GM12878 (cell line): ENCODE measurements at regions not wholly inside any gene's neighbourhood (a gene's known extent, or its start where the extent isn't known, plus 50 kb on each side); places are given as distances from the start of the nearest gene placed in this dataset.

Experiments
- ATAC-seq: fragments of 200-7000 bp; cut with Tn5 transposase; 3 replicates; pipeline ENCODE4 v1.9.1; 2020; ENCODE audit warnings: mild to moderate bottlenecking, moderate library complexity
- BruUV-seq: library from RNA; stranded (reverse); fragments of 400-500 nt; replicated peaks from 2 replicates; lab custom pipeline; 2021; lab: Mats Ljungman, UMichigan
- CTCF ChIA-PET: fragments of 300-600 bp; sonication (Branson Sonifier 250); formaldehyde crosslinking; extraction: SDS; loops from one replicate; lab custom pipeline; 2021; ENCODE audit warnings: inconsistent platforms; lab: Yijun Ruan, JAX
- POLR2A ChIA-PET: fragments of 350-600 bp; formaldehyde crosslinking; extraction: SDS; loops from one replicate; lab custom pipeline; 2021; ENCODE audit warnings: inconsistent platforms; lab: Charles Lee
- RAD21 ChIA-PET: fragments of 300-600 bp; sonication (Branson Sonifier 250); formaldehyde crosslinking; loops from one replicate; lab custom pipeline; 2023; ENCODE audit warnings: antibody characterized with exemption; ENCODE audit not compliant: unreplicated experiment; lab: Charles Lee
- SMC1A ChIA-PET: fragments of 300-600 bp; sonication (Branson Sonifier 250); formaldehyde crosslinking; loops from one replicate; lab custom pipeline; 2023; ENCODE audit not compliant: unreplicated experiment, uncharacterized antibody; lab: Charles Lee
- DNase-seq: peaks from one replicate; pipeline ENCODE4 v3.0.0-alpha.2; 2011; ENCODE audit warnings: low read depth, low spot score
- FAIRE-seq: peaks from 3 replicates; lab custom pipeline; 2011; peaks lifted over from hg19 to GRCh38; lab: Jason Lieb, UNC
- H2AFZ ChIP-seq: 2 replicates; pipeline ENCODE4 v1.6.0; 2011; ENCODE audit warnings: low read depth, low read length, control low read depth; ENCODE audit not compliant: control insufficient read depth
- H3K27ac ChIP-seq: 2 replicates; pipeline ENCODE4 v1.5.1; 2011; ENCODE audit warnings: control low read depth; ENCODE audit not compliant: control insufficient read depth, insufficient read depth
- H3K27me3 ChIP-seq, 2 experiments: replicated peaks in 1 of 2; 2 replicates each; pipeline versions ENCODE4 v1.6.0 to v1.6.1; 2011; ENCODE audit warnings: low read length in 1 of 2; ENCODE audit not compliant: control insufficient read depth in 2 of 2, insufficient read depth in 2 of 2
- H3K36me3 ChIP-seq, 2 experiments: 2 replicates each; pipeline ENCODE4 v1.5.1; 2011; ENCODE audit warnings: low read length in 1 of 2; ENCODE audit not compliant: control insufficient read depth in 2 of 2, insufficient read depth in 2 of 2
- H3K4me1 ChIP-seq: 2 replicates; pipeline ENCODE4 v1.6.1; 2011; ENCODE audit warnings: mild to moderate bottlenecking, low read length, moderate library complexity, mixed read lengths; ENCODE audit not compliant: control insufficient read depth, insufficient read depth
- H3K4me2 ChIP-seq: 2 replicates; pipeline ENCODE4 v1.6.0; 2011; ENCODE audit warnings: control low read depth; ENCODE audit not compliant: control insufficient read depth, insufficient read depth
- H3K4me3 ChIP-seq: fragments of 200-600 bp; sonication (generic); 2 replicates; pipeline ENCODE4 v1.5.1; 2016
- H3K79me2 ChIP-seq: 2 replicates; pipeline ENCODE4 v1.6.0; 2011; ENCODE audit warnings: low read length; ENCODE audit not compliant: control insufficient read depth, insufficient read depth
- H3K9ac ChIP-seq: 2 replicates; pipeline ENCODE4 v1.8.0; 2011; ENCODE audit warnings: low read length, control low read depth, mixed read lengths; ENCODE audit not compliant: control insufficient read depth, insufficient read depth
- H3K9me3 ChIP-seq: replicated peaks from 3 replicates; pipeline ENCODE4 v1.5.1; 2011; ENCODE audit warnings: mild to moderate bottlenecking, low read length; ENCODE audit not compliant: control insufficient read depth, insufficient read depth
- H4K20me1 ChIP-seq: 2 replicates; pipeline ENCODE4 v1.6.0; 2011; ENCODE audit not compliant: control insufficient read depth, insufficient read depth
- MAX ChIP-seq: IDR thresholded peaks from 2 replicates; pipeline ENCODE4 v1.6.1; 2012; ENCODE audit warnings: low read depth, low read length, improper control_type of control experiment
- PBX3 ChIP-seq: IDR thresholded peaks from 2 replicates; pipeline ENCODE4 v1.6.1; 2011; ENCODE audit warnings: mild to moderate bottlenecking, low read depth, low read length, moderate library complexity; ENCODE audit not compliant: insufficient replicate concordance
- RB1 ChIP-seq: fragments of 450-650 bp; formaldehyde crosslinking; IDR thresholded peaks from 2 replicates; pipeline ENCODE4 v1.6.1; 2017; ENCODE audit warnings: mild to moderate bottlenecking, borderline replicate concordance
- YBX1 ChIP-seq: fragments of 450-650 bp; IDR thresholded peaks from 2 replicates; pipeline ENCODE4 v1.6.1; 2016; ENCODE audit warnings: antibody characterized with exemption
- ZSCAN29 ChIP-seq: fragments of 450-650 bp; IDR thresholded peaks from 2 replicates; pipeline ENCODE4 v1.6.1; 2017; ENCODE audit warnings: mild to moderate bottlenecking, moderate library complexity
- WGBS: methylation state at CpG from one replicate; pipeline ENCODE4 v1.1.6; 2016; ENCODE audit warnings: low lambda C conversion rate; ENCODE audit not compliant: insufficient replicate concordance, insufficient coverage; ENCODE audit errors: missing lambda C conversion rate; 5-methylcytosine and 5-hydroxymethylcytosine counted together
- in situ Hi-C: fragments of 300-500 bp; cut with MboI; formaldehyde crosslinking; loops from 9 replicates; pipeline ENCODE4 v1.14.3; 2018; ENCODE audit warnings: mixed read lengths
- intact Hi-C: fragments of 100-400 bp; cut with micrococcal nuclease; formaldehyde crosslinking; loops from one replicate; pipeline ENCODE4 v1.14.2; 2022; ENCODE audit not compliant: unreplicated experiment

GRCh38 chr14:31943217-31943799 is 133.8 kb upstream of the ARHGAP5 start:
- ChIA-PET SMC1A (interaction anchor here (0.7 to 1.1 kb wide), 2 partner anchors 17 to 79 kb away, joined by 3 read pairs; no protein-coding TSS in a partner anchor), CTCF (interaction anchor here (0.6 to 1.9 kb wide), 2 partner anchors 8 to 316 kb away, joined by 3 to 4 read pairs; no protein-coding TSS in a partner anchor), RAD21 (no interaction called here), POLR2A (no interaction called here)
- intact Hi-C loops (no loop called here), in situ Hi-C loops (no loop called here)
- Histone ChIP-seq H4K20me1 (no peaks in the 10 kb centered on the region), H3K9me3 (no peaks in the 10 kb centered on the region), H3K4me1 (peaks cover 6% of the 10 kb centered on the region; the same call in 1 of the 2 replicates), H3K27me3 (no peaks in the 10 kb centered on the region), H3K27ac (no peak overlapping the region), H3K4me3 (no peak overlapping the region), H2AFZ (no peak overlapping the region), H3K4me2 (no peak overlapping the region), H3K79me2 (no peaks in the 10 kb centered on the region), H3K9ac (no peak overlapping the region), H3K36me3 (no peaks in the 10 kb centered on the region)
- no TSS peak for BruUV-seq
- ATAC-seq (no peak), DNase-seq (no peak), FAIRE-seq (no peak)
- WGBS = 38% methylated on average over 5 of the region's 5 CpGs
- TF ChIP-seq RB1 (no peak), MAX (no peak), ZSCAN29 (no peak), YBX1 (no peak)

GRCh38 chr14:31943861-31944255 is 133.2 kb upstream of the ARHGAP5 start:
- Histone ChIP-seq H3K4me1 (peaks cover 6% of the 10 kb centered on the region; the same call in 1 of the 2 replicates), H3K79me2 (no peaks in the 10 kb centered on the region), H3K4me3 (no peak overlapping the region), H3K27me3 (no peaks in the 10 kb centered on the region), H3K4me2 (no peak overlapping the region), H3K9me3 (no peaks in the 10 kb centered on the region), H3K27ac (no peak overlapping the region), H3K36me3 (no peaks in the 10 kb centered on the region), H3K9ac (no peak overlapping the region), H2AFZ (no peak overlapping the region), H4K20me1 (no peaks in the 10 kb centered on the region)
- no peak for DNase-seq
- no peak for ATAC-seq
- WGBS = 74% methylated on average over 12 of the region's 12 CpGs
- CTCF ChIA-PET = interaction anchor here (0.6 to 1.9 kb wide), 2 partner anchors 9 to 316 kb away, joined by 3 to 4 read pairs; no protein-coding TSS in a partner anchor
- no peak for TF ChIP-seq PBX3
- RAD21 ChIA-PET = no interaction called here
- BruUV-seq = no TSS peak
- SMC1A ChIA-PET = interaction anchor here (0.7 kb wide), 1 partner anchor 17 kb away, joined by 3 read pairs; no protein-coding TSS in a partner anchor
- in situ Hi-C loops = no loop called here
- FAIRE-seq = no peak
- POLR2A ChIA-PET = no interaction called here
- intact Hi-C loops = no loop called here
